Caco-2 (cell line): ENCODE measurements at regions not wholly inside any gene's neighbourhood (a gene's known extent, or its start where the extent isn't known, plus 50 kb on each side); places are given as distances from the start of the nearest gene placed in this dataset.
A peak's percentile ranks its signal among the peaks of the same experiment; 100 is the strongest.

ENCODE experiments used
- BruUV-seq: library from RNA; stranded (reverse); fragments of 400-500 nt; replicated peaks from 2 replicates; lab custom pipeline; 2021; lab: Mats Ljungman, UMichigan
- CTCF ChIA-PET: fragments of 300-600 bp; sonication (Branson Sonifier 250); formaldehyde crosslinking; loops from one replicate; lab custom pipeline; 2022; ENCODE audit warnings: antibody characterized with exemption; lab: Charles Lee
- POLR2A ChIA-PET: fragments of 300-600 bp; sonication (Branson Sonifier 250); formaldehyde crosslinking; loops from one replicate; lab custom pipeline; 2022; ENCODE audit warnings: antibody characterized with exemption; lab: Charles Lee
- DNase-seq, 2 experiments: peaks; one replicate each; pipeline versions ENCODE4 v3.0.0 to v3.0.0-alpha.2; 2020 to 2022
- H3K27me3 ChIP-seq: replicated peaks from 2 replicates; pipeline ENCODE4 v1.6.0; 2011; ENCODE audit warnings: low read length; ENCODE audit not compliant: control insufficient read depth, insufficient read depth
- H3K36me3 ChIP-seq: 2 replicates; pipeline ENCODE4 v1.5.1; 2011; ENCODE audit warnings: low read length; ENCODE audit not compliant: control insufficient read depth, insufficient read depth
- H3K4me1 ChIP-seq: fragments of 250-450 bp; sonication (Bioruptor Pico); 2 replicates; pipeline ENCODE4 v1.5.1; 2020; ENCODE audit warnings: mild to moderate bottlenecking
- H3K4me3 ChIP-seq: 2 replicates; pipeline ENCODE4 v1.5.1; 2011; ENCODE audit warnings: low read depth, mild to moderate bottlenecking, control low read depth, low read length
- H3K9me3 ChIP-seq: fragments of 250-450 bp; sonication (Bioruptor Pico); 2 replicates; pipeline ENCODE4 v1.5.1; 2020; ENCODE audit warnings: mild to moderate bottlenecking, moderate library complexity
- H3K27ac Mint-ChIP-seq: one replicate; pipeline ENCODE4 v1.8.0; 2022; ENCODE audit warnings: mixed read lengths; ENCODE audit not compliant: unreplicated experiment
- H3K27me3 Mint-ChIP-seq: one replicate; pipeline ENCODE4 v1.8.0; 2022; ENCODE audit warnings: mixed read lengths; ENCODE audit not compliant: insufficient read depth, unreplicated experiment
- H3K36me3 Mint-ChIP-seq: one replicate; pipeline ENCODE4 v1.8.0; 2022; ENCODE audit warnings: mild to moderate bottlenecking, mixed read lengths; ENCODE audit not compliant: insufficient read depth, unreplicated experiment
- H3K4me1 Mint-ChIP-seq: one replicate; pipeline ENCODE4 v1.8.0; 2022; ENCODE audit warnings: low read depth, mixed read lengths; ENCODE audit not compliant: unreplicated experiment
- H3K4me3 Mint-ChIP-seq: one replicate; pipeline ENCODE4 v1.8.0; 2022; ENCODE audit warnings: mild to moderate bottlenecking, moderate library complexity, mixed read lengths; ENCODE audit not compliant: unreplicated experiment
- H3K9me3 Mint-ChIP-seq: one replicate; pipeline ENCODE4 v1.8.0; 2022; ENCODE audit warnings: mixed read lengths; ENCODE audit not compliant: unreplicated experiment
- intact Hi-C: fragments of 100-400 bp; cut with micrococcal nuclease; formaldehyde crosslinking; loops from one replicate; pipeline ENCODE4 v1.10.0; 2022; ENCODE audit not compliant: unreplicated experiment
- TF ChIP-seq, protein P1 (sequence below), 2 experiments: fragments of 200-600 bp in 1 of 2; IDR thresholded peaks; 1 replicate in 1 of 2; 2 replicates in 1 of 2; pipeline versions ENCODE4 v1.5.1 to v1.8.0; 2011 to 2022; ENCODE audit warnings: antibody characterized with exemption in 1 of 2, control low read depth in 1 of 2, inconsistent platforms in 1 of 2, low read depth in 1 of 2, low read length in 1 of 2, mild to moderate bottlenecking in 1 of 2, moderate library complexity in 1 of 2; ENCODE audit not compliant: insufficient read depth in 1 of 2, severe bottlenecking in 1 of 2, unreplicated experiment in 1 of 2

DNA sequence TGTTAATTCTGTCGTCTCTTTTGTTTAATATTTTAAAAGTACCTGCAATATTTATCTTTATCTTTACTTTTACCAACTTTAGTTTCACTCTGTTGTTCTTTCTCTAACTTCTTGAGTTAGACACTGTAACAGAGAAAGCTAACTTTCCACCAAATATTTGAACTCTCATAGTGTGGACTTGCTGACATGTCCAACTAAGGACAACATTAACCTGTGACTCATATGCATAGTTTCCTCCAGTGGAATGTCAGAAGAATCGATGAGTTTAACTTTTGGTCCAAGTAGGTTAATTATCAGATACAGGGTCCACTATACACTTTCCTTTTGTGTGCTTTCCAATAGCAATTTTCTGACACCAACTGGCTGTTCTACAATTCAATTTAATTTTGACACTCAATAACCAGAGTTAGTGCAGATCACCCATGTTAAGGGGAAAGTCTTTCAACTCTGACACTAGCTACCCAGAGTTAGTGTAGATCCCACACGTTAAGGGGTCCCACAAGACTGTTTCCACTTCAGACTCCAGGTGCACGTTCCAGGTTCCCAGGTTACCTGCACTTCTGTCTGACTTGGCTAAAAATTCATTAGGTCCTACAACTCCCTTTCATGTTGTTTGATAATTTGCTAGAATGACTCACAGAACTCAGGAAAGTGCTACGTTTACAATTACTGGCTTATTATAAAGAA lies 559.0 kb upstream of the AMOT start:
- intact Hi-C loops: loop anchor here (2.0 kb wide), 2 partner anchors 403 to 445 kb away; no protein-coding TSS in a partner anchor
- Mint-ChIP-seq H3K27ac (peak overlapping the region; percentile 78), H3K9me3 (peaks cover 10% of the 10 kb centered on the region), H3K4me3 (no peak overlapping the region), H3K27me3 (no peaks in the 10 kb centered on the region), H3K36me3 (no peaks in the 10 kb centered on the region), H3K4me1 (no peaks in the 10 kb centered on the region)
- no peak overlapping the region for H3K4me3 ChIP-seq
- no peaks in the 10 kb centered on the region for H3K27me3 ChIP-seq
- no peaks in the 10 kb centered on the region for H3K36me3 ChIP-seq
- H3K9me3 ChIP-seq: no peaks in the 10 kb centered on the region
- ChIA-PET POLR2A (no interaction called here), CTCF (no interaction called here)
- BruUV-seq: no TSS peak
- TF ChIP-seq, protein P1, sequence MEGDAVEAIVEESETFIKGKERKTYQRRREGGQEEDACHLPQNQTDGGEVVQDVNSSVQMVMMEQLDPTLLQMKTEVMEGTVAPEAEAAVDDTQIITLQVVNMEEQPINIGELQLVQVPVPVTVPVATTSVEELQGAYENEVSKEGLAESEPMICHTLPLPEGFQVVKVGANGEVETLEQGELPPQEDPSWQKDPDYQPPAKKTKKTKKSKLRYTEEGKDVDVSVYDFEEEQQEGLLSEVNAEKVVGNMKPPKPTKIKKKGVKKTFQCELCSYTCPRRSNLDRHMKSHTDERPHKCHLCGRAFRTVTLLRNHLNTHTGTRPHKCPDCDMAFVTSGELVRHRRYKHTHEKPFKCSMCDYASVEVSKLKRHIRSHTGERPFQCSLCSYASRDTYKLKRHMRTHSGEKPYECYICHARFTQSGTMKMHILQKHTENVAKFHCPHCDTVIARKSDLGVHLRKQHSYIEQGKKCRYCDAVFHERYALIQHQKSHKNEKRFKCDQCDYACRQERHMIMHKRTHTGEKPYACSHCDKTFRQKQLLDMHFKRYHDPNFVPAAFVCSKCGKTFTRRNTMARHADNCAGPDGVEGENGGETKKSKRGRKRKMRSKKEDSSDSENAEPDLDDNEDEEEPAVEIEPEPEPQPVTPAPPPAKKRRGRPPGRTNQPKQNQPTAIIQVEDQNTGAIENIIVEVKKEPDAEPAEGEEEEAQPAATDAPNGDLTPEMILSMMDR (IDR thresholded peaks at IDR 0.05; ENCODE audit: insufficient read depth in 1 of 2, low read depth in 1 of 2, low read length in 1 of 2, severe bottlenecking in 1 of 2, unreplicated experiment in 1 of 2): no peak
- peaks cover 23% of the 10 kb centered on the region for H3K4me1 ChIP-seq
- no peak for DNase-seq

DNA sequence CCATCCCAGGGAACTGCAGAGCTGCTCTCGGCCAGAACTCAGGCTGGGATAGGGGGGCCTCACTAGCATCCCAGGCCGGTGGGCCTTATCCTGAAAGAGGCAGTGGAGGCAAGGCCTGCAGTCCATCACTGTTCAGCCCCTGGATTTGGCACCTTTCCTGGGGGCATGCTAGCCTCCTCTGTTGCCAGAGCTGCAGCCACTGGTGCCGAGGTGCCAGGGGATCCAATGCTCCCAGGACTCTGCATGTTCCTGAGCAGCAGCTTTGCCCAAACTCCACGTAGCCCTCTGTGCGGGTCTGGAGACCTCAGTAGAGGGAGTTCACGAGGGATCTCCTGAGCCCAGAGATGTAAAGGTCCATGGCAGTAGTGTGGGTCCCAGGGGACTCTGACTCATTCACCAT lies 551.7 kb upstream of the AMOT start:
- Mint-ChIP-seq H3K4me1 (no peaks in the 10 kb centered on the region), H3K36me3 (no peaks in the 10 kb centered on the region), H3K4me3 (no peak overlapping the region), H3K9me3 (no peaks in the 10 kb centered on the region), H3K27ac (no peak overlapping the region), H3K27me3 (no peaks in the 10 kb centered on the region)
- no peaks in the 10 kb centered on the region for H3K4me1 ChIP-seq
- ChIA-PET POLR2A (no interaction called here), CTCF (no interaction called here)
- TF ChIP-seq, protein P1 (IDR thresholded peaks at IDR 0.05; ENCODE audit: insufficient read depth in 1 of 2, low read depth in 1 of 2, low read length in 1 of 2, severe bottlenecking in 1 of 2, unreplicated experiment in 1 of 2): no peak
- H3K36me3 ChIP-seq: no peaks in the 10 kb centered on the region
- DNase-seq: no peak
- H3K4me3 ChIP-seq: no peak overlapping the region
- no peaks in the 10 kb centered on the region for H3K27me3 ChIP-seq
- BruUV-seq: no TSS peak
- H3K9me3 ChIP-seq: no peaks in the 10 kb centered on the region
- intact Hi-C loops: no loop called here

DNA sequence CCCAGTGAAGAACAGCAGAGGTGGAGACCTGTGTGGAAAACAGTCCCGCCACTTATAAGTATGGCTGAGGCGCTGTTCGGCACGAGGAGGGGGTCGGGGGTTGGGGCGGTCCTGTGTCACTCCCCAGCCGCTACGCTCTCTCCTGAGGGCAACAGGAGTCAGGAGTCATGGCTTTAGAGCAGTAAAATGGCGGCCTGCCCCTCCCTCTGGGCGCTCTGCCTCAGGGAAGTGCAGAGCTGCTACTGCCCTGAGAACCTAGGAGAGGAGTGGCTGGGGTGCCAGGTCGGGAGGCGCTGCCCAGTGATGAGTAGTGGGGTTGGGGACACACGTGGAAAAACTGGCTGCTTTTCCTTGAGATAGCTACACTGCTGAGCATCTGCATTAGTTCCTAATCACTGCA lies 551.2 kb upstream of the AMOT start:
- H3K27me3 ChIP-seq: no peaks in the 10 kb centered on the region
- Mint-ChIP-seq H3K27ac (no peak overlapping the region), H3K36me3 (no peaks in the 10 kb centered on the region), H3K4me1 (no peaks in the 10 kb centered on the region), H3K9me3 (no peaks in the 10 kb centered on the region), H3K27me3 (no peaks in the 10 kb centered on the region), H3K4me3 (no peak overlapping the region)
- no peak for DNase-seq
- ChIA-PET CTCF (no interaction called here), POLR2A (no interaction called here)
- no peak overlapping the region for H3K4me3 ChIP-seq
- intact Hi-C loops: no loop called here
- no peaks in the 10 kb centered on the region for H3K36me3 ChIP-seq
- TF ChIP-seq, protein P1 (IDR thresholded peaks at IDR 0.05; ENCODE audit: insufficient read depth in 1 of 2, low read depth in 1 of 2, low read length in 1 of 2, severe bottlenecking in 1 of 2, unreplicated experiment in 1 of 2): no peak
- BruUV-seq: no TSS peak
- H3K4me1 ChIP-seq: no peaks in the 10 kb centered on the region
- H3K9me3 ChIP-seq: no peaks in the 10 kb centered on the region
